NCI-H446 (cell line): ENCODE measurements at regions not wholly inside any gene's neighbourhood (a gene's known extent, or its start where the extent isn't known, plus 50 kb on each side); places are given as distances from the start of the nearest gene placed in this dataset.
A peak's percentile ranks its signal among the peaks of the same experiment; 100 is the strongest.
"Not testable (repeated sequence)": the region's sequence is repeated elsewhere in the genome, so short reads cannot be mapped to it uniquely, and the experiment has no call there.

ENCODE experiments used
- DNase-seq, 2 experiments: peaks; one replicate each; lab custom pipeline; 2025; lab: John Stamatoyannopoulos, UW

DNA sequence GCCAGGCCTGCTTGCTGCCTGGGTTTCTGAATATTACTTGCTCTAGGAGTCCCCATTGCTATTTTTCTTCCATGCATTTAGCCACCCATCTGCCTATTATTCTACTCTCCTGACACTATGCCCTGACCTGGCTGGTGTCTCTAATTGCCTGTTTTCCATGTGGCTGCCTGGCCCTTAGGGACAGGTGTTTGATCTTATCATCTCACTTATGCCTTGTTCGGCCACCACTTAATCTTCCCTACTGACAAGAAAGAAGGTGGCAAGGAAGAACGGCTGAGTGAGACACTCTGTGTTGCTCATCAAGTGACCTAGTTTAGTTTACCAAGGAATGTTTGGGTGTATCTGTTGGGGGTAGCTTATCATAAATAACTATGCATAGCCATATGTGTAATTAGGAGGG lies 50.4 kb upstream of the RAPH1 start:
- DNase-seq, result no peak

DNA sequence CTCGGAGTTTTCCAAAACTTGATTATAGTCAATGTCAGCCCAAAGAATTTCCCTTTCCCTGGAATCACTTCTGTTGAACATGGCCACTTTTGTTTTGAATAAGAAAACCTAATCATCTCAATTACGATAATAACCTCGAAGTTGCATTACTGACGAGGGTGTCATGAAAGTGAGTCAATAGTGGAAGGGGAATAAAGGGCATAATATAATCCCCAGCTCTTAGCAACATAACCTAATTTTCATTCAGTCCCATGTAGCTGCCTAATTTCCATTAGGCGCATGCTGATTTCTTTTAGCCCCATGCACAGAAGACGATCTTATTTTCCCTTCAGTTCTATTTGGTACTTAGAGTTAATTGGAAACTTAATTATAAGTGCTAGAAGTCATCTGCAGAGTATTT lies 51.1 kb upstream of the RAPH1 start:
- no peak for DNase-seq

DNA sequence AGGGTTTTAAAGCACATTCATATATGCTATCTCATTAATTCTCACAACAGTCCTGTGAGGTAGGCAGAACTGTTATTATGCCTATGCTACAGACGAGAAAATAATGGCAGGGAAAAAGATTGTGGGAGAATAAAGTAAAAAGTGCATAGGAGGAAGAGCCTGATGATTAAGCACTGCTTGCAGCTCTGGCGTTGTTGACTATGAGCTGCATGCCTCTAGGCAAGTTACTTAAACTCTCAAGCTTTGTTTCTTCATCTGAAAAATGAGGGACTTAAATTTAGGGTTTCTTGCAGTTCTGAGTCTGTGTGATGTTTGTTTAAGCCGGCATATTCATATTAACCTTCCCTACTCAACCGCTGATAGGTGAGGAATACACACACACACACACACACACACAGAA lies 51.6 kb upstream of the RAPH1 start:
- no peak for DNase-seq

DNA sequence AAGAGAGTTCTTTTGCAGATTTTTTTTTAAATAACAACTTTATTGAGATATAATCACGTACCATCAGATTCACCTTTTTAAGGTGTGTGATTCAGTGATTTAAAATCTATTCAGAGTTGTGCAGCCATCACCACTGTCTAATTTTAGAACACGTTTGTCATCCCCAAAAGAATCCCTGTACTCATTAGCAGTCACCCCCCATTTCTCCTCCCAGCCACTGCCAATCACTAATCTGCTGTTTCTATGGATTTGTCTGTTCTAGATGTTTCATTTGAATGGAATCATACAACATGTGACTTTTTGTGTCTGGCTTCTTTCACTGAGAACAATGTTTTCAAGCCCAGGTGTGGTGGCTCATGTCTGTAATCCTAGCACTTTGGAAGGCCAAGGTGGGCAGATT lies 55.4 kb upstream of the RAPH1 start:
- no peak for DNase-seq

DNA sequence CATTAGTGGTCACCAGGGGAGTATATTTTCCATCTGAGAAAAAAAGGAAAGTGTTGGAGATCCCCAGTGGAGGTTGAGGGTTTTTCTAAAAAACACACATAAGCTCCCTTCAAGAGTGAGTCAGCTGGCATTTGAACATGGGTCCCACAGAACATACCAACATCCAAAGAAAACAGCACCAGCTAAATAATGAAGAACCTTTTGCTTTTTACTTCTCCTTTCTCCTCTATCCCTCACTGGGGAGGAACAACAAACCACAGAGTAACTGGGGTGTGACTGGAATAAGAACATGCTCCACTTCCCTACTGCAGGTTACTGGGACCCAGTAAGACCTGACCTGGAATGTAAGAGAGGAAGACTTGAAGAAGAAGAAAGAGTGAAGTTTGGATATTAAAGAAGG lies 56.5 kb upstream of the RAPH1 start:
- DNase-seq, result no peak

DNA sequence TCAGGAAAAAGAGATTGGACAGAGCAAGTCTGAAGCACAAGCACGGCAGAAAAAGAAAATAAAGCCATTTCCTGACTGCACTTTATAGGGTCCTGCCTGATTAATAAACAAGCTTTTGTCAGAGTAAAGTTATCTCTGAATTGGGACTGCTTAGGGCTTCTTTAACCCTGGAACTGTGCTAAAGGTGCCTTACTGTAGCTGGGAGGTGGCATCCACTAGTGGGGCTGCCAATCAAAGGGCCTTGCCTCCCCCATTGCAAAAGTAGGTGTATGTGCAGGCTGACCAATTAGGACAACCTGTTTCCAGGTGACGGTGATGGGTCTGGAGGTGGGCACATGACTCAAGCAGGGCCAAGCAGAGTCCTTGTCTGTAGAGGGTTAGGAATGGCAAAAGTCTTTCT lies 57.4 kb upstream of the RAPH1 start:
- DNase-seq, result no peak

DNA sequence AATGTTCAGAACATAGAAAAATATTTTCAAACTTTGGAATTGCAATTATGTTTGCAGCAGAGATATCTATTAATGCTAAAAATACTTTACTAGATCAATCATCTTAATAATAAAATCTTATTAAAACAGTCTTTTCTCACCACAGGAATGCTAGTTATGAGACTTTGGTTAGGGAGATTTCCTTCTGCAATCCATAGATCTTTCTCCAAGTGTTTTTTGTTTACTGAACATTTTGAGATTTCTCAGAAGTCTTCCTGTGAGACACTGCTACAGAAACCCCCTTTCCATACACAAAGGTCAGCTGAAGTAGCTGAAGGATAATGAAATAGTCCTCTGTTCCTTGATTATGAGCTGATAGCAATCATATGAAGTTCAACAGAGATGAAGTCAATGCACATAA lies 59.4 kb upstream of the RAPH1 start:
- no peak for DNase-seq

DNA sequence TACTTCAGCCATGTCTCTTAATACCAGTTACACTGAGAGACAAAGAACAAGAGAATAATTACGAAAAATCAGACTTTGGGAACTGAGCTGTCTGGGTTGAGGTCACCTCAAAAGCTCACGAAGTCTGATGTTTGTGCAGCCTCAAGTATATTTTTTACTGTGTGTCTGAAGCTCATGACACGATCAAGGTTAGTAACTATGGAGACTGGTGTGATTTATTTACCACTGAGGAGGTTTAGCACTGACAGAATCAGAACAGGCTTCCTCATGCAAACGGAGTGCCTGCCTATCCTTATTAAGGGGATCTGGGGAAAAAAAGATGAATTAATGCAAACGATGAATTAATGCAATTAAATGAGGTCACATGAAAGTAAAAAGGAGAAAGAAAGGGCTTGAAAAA lies 61.1 kb upstream of the RAPH1 start:
- no peak for DNase-seq

DNA sequence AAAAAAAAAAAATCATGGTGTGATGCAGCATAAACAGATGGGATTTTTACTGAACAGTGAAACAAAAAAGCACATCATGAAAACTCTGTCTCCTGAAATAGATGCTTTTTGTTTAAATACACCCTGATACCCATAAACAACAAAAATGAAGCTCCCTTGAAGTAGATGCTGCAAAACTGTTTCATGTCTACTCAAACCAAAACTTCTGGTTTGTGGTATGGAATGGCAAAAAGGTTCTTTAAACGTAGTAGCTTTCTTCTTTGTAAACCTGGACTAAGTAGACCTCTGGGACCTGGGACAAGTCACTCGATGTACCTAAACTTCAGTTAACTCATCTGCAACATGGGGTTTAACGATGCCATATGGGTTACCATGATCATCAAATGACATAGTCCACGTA lies 64.4 kb upstream of the RAPH1 start:
- DNase-seq, result no peak

DNA sequence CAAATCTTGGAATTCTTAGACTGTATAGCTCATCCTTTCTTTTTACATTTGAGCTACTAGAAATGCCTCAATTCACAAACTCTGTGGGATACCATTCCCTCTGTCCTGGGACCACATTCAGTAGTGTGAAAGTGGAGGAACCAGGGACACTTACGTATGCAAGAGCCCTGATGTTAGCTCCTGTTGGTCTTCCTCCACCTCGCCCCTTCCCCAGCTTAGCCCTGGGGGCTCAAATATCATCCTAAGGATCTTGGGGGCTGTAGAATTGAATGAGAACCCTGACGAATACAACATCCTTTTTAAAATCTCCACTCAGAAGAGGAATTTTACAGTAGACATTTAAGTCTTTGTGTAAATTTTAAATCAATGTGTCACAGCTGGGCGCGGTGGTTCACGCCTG lies 65.2 kb upstream of the RAPH1 start:
- no peak for DNase-seq

DNA sequence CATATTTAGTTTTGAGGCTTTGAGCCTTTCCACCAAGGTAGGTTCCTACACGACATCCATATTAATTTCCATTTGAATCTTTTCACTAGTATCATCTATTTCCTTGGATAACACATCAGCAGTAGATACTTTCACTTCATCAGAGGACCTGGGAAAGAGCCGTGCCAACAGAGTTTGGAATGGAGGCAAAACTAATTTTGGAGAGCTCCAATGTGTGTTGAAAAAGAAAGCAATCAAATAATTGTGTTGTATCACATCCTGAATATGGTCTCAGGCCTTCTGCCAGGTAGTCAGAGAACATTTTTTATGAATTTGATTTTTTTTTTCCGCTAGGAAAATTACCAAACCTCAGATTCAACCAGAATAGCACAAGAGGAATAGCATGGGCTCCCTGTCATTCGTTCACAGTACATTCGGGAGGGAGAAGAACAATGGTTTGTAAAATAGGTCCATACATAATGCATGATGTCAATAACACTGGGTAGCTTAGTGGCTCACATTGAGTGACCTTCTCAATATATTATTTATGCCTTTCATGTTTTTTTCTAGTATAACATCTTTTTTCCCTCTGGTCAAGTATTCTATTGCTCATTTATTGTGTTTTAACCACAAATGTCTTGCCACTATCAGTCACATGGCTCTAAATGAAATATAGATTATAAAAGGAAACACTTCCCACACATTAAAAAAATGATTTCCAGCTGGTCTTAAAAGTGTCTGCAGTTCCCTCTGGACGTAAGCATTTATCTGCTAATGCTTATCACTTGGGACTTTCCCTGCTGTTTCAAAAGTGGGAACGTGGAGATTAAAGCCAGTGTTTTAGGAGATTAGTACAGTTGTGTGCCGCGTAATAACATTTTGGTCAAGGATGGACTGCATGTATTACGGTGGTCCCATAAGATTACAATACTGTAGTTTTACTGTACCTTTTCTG lies 68.6 kb upstream of the RAPH1 start:
- no peak for DNase-seq

DNA sequence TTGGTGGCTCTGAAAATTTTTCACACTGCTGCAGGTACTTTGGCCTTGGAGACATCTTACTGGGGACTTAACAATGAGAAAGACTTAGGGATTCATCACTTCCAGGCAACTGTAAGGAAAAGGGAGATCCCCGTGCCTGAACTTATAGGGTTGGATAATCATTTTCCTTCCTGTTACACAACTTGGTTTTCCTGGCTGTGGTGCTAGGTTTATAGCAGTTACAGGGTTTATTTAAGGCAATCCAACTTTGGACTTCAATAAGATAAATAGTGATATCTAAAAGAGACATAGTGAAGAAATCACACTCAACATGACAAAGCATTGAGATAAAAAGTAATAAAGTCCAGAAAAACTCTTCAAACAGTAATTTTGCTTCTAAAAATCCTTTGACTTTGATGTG lies 70.2 kb upstream of the RAPH1 start:
- no peak for DNase-seq

DNA sequence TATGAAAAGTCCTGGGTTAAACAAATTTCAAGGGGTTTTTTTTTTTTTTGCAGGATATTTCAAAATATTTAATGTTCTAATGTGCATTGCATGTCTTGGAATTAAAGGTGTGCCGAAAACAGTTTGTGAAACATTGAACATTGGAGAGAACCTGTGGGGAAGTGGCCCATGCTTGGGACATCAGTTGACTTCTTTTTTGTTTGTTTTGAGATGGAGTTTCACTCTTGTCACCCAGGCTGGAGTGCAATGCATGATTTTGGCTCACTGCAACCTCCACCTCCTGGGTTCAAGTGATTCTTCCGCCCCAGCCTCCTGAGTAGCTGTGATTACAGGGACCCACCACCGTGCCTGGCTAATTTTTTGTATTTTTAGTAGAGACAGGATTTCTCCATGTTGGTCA lies 71.0 kb upstream of the RAPH1 start:
- DNase-seq, result no peak

DNA sequence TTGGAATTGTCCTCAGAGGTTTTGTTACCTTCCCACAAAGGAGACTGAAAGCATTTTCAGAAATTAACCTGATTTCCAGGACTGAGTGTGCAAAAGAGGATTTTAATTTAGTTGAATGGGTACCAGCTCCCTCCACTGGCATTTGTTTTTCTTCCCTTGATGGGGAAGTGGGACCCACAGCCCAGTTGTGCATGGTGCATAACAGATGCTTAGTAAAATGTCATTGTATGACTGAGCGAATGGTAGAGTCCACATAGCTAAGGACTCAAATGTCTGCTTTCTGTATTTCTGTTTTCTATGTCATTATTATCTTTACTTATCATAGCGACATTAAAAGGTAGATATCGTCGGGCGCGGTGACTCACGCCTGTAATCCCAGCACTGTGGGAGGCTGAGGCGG lies 75.5 kb upstream of the RAPH1 start:
- no peak for DNase-seq

DNA sequence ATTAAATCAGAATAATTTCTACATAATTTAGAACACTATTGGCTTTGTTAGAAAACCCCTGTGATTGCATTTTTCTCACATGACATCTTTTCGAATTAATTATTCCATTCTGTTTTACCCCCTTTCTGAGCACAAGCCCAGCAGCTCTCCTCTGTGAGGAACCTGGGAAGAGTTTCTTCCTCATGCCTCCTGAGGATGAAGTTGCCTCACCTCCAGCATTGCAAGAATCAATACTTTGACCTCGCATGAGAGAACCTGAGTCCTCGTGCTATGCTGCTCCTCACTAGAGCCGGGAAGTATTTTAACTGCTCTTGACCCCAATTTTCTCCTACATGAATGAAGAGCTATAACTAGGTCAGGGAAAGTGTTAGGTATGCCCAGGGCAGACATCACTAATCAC lies 77.1 kb upstream of the RAPH1 start:
- DNase-seq, result no peak

DNA sequence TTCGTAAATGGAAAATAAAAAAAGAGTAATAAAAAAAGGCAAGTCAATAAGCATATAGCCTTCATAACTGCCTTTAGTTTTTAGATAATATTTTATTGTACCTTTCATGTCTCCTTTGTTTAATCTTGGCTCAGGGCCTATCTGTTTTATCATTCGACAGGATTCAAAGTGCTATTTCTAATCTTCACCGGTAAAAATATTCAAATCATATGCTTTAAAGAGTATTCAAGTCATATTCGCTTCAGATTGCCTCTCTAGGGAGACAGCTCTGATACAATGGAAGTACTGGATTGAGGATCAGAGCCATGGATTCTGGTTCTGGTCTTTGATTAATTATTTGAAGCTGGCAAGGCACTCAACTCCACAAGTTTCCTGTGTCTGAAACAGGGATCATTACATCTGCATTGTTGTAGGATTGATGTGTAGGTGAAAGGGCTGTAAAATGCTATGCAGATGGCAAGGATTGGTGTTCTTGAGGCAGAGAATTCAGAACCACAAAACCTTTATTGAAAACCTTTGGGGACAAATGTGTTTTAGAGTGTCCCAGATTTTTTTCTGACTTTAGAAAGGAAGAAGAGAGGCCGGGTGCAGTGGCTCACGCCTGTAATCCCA lies 84.3 kb upstream of the RAPH1 start:
- no peak for DNase-seq

DNA sequence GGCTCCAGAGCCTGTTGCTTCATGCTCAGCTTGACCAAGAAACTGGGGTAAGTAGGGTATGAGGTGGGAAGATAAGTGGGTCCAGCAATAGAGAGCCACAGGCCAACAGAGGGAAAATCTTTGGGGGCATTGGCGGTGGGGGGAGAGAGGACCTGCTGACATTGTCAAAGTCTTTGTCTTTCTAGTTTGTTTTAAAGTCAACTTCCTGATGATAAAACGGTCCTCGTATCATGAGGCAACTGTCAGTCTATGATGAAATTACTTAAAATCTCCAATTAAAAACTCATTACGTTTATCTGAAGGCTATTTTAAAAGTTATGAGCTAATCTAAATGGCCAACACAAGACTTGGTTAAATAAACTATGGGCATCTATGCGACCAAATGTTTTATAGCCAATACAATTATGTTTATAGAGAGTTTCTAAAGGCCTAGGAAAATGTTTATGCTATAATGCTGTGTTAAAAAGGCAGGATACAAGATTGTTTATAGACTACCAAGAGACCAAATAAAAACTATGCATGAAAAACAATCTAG lies 84.4 kb upstream of the CD28 start:
- no peak for DNase-seq

DNA sequence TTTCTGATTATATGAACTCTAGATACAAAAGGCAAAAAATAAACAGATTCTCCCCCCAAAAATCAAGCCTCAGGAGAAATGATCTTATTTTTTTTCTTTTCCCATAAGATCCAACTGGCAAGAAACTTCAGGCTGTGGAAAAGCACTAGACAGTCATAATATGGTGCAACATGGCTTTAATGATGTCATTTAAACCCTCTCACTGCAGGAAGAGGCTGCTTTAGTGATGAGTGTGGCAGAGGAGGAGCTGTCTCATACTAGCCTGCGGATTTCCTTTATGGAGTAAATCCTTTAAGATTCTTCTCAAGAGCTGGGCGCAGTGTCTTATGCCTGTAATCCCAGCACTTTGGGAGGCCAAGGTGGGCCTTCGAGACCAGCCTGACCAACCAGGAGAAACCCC lies 83.3 kb upstream of the CD28 start:
- DNase-seq, result no peak

DNA sequence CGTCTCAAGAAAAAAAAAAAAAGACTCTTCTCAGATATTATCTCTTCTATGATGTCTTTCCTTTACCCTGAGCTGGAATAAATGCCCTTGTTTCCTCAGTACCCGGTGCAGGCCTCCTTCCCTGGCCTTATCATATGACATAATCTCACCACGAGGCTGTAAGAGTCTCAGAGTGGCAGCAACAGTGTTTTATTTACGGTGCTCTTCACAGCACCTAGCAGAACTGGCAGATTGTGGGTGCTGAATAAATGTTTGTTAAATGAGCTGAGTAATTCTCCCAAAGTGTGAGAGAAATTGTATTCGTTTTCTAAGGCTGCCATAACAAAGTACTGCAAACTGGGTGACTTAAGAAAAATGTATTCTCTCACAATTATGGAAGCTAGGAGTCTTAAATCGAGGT lies 82.8 kb upstream of the CD28 start:
- DNase-seq, result no peak

DNA sequence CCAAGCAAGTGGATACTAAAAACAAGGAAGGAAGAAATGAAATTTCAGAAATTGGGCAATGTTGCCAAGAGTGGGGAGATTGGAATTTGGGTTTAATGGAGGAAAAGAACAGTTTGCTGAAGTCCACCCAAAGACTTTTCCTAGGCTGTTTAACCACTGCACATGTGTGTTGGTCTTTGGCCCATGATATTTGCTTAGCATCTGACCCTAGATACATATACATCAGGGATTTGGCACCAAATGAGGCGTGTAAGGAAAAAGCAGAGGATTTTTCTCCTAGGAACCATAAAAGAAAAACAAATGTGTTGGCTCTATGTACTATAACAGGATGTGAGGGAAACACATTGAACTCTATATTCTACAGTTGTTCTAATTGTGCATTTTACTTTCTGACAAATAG lies 80.7 kb upstream of the CD28 start:
- DNase-seq, result peak in 1 of 2 experiments; percentile 7

DNA sequence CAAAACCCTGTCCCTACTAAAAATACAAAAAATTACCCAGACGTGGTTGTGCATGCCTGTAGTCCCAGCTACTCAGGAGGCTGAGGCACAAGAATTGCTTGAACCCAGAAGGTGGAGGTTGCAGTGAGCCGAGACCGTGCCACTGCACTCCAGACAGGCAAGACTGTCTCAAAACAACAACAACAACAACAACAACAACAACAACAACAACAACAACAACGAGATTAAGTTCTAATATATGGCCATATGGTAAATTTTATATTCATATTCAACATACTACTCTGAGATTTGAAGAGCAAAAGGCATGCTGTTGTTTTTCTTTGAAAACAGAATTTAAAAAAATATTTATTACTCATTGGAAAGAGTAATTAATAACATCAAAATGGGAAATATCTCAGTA lies 80.2 kb upstream of the CD28 start:
- DNase-seq, result not testable (repeated sequence)

DNA sequence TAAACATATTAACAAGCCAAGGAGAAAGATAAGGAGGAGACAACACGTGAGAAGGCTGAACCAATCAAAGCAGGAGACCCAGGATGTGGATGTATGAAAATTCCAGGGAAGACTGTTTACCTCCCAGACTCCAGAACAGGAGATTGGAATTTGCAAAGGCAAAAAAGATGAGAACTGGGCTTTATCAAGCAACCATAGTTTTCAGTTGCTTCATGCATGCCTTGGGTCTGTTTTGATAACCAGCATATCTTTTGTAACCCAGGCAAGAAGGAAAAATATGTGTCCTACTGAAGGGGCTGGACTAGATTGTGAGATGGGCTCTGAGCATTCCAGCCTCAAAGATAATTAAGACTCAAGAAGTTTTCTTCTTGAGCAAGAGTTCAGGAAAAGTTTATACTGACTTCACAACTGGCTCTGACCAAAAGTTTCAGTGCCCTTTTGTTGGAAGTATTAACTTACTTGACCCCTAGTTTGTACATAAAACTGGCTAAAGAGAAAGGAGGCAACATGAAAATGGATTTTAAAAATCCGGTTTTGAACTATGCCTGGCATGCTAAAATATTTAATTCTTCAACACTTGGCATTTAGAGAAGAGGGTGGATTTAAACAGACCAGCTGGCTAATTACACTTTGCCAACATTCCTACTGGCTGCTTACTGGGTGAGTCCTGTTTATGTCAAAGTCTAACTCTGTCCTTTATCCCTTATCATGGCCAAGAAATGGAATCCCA lies 79.3 kb upstream of the CD28 start:
- DNase-seq, result no peak

DNA sequence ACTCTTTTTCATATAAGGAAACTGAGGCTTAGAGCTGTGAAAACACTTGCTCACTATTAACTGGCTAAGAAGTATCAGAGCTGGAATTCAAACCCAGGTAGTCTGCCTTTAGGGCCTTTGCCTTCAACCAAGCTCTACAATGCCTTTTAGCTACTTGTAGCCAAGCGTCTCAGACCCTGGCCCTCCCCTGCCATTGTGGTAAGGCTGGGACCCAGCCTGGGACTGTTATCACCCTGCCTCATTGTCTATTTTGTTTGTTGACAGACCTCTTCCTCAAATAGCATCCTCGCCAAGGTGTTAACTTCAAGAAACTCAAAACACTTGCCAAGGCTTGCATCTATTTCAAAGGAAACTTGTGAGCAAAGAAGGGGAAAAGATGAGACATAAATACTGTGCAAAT lies 76.7 kb upstream of the CD28 start:
- no peak for DNase-seq
